SKM-1 (cell line): ENCODE measurements at regions not wholly inside any gene's neighbourhood (a gene's known extent, or its start where the extent isn't known, plus 50 kb on each side); places are given as distances from the start of the nearest gene placed in this dataset.

Experiments used
- DNase-seq: peaks from one replicate; lab custom pipeline; 2025; ENCODE audit not compliant: unreplicated experiment; lab: John Stamatoyannopoulos, UW

DNA sequence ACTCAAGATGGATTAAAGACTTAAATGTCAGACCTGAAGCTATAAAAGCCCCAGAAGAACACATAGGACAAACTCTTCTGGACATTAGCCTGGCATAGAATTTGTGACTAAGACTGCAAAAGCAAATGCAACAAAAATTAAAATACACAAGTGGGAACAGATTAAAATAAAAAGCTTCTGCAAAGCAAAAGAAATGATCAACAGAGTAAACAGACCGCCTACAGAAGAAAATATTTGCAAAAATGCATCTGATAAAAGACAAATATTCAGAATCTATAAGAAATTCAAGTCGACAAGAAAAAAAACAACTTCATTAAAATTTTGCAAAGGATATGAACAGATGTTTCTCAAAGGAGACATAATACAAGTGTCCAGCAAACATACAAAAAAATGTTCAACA, 537.8 kb downstream of the SLITRK1 start:
- no peak for DNase-seq

DNA sequence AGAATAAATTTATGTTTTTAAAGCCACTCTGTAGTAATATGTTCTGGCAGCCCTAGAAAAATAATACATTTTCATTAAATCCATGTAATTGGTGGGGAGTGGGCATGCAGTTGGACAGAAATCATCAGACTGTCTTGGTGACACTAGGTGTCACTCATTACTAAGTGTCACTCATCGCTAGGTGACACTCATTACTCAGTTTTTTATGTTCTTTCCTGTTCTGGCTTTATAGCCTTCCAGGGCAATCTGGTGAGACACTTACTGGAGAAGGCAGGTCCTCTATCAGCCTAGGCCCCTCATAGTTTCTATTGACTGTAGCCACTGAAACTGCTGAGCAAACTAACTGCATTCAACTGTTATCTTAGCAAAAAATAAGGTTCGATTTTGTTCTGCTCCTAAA, 542.1 kb downstream of the SLITRK1 start:
- no peak for DNase-seq

DNA sequence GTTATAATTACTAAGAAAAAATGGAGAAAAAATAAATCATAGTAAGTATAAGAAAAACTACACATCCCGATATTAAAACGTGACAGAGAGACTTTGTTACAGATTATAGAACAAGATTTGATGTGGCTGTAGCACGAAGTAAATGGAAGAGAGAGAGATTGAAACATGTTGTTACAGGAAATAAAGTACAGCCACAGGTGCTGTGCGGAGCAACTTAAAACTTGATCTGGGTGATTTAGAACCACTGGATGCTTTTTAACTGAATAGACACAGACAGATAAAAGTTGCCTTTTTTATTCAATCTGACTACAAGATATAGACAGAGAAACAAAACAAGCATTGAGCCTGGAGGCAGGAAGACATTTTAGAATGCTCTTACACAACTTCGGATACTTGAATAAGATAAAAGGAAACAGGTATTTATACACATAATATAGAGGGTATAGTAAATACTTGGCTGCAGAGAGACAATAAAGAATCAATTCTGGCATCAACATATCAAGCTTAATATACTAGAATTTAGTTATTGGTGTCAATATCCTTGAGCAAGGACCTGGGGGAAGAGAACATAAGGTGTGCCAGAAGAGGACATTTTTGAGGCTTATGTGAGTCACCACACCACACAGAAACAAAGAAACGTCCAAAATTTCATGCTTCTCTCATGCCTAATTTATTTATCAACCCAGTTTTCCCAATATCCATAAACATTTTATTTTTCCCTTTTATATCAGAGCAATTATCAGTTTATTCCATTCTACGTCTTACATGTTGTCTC, 548.5 kb downstream of the SLITRK1 start:
- DNase-seq: no peak

DNA sequence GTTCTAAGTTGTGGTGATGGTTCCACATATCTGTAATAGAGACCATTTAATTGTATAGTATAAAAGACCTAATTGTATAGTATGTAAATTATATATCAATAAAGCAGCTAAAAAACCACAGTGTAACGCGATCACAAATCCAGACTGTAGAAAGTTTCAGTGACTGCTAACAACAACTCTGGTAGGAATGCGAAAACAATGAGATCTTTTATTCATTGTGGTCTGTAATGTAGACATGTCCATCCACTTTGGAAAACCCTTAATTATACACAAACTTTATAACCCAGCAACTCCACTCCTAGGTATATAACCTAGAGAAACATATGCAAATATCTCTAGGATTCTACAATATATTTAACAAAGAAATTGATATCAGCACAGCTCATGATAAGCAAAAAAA, 549.5 kb downstream of the SLITRK1 start:
- DNase-seq: no peak

DNA sequence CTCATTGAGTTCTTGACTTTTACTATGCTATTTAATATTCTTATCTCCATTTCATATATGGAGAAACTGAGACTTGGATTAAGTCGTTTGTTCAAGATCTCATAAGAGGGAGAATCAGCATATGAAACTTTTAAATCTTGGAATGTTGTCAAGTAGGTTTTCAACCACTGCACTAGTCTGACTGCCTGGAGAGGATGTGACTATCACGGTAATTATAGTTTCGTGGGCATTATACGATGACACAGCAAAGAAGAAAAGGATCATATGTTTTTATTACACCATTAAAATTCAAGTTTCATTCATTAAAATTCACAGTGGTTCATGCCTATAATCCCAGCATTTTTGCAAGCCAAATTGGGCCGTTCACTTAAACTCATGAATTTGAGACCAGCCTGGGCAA, 555.2 kb downstream of the SLITRK1 start:
- DNase-seq: no peak

DNA sequence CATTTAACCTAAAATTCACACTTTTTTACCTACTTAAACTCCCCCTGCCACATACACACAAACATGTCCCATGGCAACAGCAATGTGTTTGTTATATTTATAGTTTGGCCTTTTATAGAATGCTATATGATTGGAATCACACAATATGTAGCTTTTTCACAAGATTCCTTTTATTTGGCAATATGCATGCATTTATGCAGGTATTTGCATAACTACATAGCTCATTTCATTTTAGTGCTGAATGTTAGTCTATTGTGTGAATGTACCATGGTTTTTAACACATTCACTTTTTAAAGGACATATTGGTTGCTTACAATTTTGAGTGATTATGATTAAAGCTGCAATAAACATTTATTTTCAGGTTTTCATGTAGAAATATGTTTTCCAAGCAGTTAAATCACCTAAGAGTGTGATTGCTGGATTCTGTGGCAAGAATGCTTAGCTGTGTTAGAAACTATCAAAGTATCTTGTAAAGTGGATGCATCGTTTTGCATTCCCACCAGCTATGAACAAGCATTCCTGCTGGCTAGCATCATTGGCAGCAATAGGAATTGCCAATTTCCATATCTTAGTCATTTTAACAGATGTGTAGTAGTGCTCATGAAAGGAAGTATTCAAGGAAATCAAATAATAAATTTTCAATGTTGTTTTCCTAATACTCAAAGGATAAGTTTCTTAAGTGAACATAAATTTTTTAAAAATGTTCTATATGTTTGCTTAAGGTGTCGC, 557.0 kb downstream of the SLITRK1 start:
- no peak for DNase-seq

DNA sequence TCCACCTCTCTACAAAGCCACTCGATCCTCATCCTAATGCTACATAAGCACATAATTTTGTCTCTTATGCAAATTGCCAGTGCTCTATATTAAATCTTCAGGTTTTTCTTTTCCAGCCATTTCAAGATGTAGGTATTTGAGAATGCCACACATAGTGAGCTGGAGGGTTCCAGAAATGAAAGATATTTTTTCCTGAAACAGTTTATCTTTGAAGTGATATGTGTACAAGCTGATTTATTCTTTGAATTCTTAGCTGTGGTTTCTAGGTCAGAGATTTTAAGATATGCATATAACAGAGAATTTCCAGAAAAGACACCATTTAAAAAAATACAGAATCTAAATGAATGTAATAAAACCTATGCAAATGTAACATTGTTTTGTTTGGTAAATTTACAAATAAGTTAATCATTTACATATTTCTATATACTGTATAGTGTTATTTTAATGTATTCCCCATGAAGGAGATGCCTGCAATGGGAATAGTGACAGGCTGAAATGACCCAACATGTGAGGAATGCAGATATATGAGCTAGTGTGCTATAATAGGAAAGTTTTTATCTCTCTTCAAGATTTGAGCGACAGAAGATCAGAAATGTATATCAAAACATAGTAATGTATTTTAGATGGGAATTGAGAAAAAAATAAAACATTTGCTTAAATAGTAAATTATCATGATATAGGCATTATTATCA, 570.2 kb downstream of the SLITRK1 start:
- no peak for DNase-seq

DNA sequence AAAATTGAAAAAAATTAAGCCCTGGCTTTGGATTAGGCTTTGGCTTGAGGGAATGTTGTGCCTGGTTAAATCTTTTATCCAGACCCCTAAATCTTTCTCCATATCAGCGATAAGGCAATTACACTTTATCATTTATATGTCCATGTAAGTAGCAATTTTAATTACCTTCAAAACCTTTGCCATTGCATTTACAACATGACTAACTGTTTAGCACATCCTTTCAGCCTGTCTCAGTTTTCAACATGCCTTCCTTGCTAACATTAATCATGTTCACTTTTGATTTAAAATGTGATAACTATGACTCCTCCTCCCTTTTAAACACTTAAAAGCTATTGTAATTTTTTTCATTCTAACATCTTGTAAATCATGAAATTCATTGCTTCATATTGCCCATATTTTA, 583.7 kb downstream of the SLITRK1 start:
- no peak for DNase-seq

DNA sequence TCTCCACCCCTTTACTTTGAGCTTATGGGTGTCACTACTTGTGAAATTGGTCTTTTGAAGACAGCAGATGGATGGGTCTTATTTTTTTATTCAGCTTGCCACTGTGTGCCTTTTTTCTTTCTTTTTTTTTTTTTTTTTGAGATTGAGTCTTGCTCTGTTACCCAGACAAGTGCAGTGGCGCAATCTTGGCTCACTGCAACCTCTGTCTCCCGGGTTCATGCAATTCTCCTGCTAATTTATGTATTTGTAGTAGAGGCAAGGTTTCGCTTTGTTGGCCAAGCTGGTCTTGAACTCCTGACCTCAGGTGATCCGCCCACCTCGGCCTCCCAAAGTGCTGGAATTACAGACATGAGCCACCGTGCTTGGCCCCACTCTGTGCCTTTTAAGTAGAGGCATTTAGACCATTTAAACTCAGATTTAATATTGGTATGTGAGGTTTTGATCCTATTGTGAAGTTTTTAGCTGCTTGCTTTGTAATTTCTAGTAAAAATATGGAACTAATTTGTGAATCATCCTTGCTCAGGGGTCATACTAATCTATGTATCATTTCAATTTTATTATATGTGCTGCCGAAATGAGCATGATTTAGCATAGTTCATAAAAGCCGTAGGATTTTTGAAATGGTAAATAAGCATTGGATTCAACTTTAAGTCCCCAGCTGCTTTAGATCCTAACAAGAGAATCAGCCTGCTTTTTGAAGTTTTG, 584.5 kb downstream of the SLITRK1 start:
- DNase-seq: no peak

DNA sequence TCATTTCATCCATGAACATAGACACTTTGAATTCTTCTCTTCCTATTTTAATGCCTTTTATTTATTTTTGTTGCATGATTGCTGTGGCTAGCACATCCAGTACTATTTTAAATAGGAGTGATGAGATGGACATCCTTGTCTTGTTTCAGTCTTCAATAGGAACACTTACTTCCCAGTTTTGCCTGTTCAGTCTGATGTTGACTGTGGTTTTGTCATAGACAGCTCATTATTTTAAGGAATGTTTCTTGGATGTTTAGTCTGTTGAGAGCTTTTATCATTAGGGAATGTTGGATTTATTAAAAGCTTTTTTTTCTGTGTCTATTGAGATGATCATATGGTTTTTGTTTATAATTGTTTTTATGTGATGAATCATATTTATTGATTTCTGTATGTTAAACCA, 586.6 kb downstream of the SLITRK1 start:
- DNase-seq: no peak

DNA sequence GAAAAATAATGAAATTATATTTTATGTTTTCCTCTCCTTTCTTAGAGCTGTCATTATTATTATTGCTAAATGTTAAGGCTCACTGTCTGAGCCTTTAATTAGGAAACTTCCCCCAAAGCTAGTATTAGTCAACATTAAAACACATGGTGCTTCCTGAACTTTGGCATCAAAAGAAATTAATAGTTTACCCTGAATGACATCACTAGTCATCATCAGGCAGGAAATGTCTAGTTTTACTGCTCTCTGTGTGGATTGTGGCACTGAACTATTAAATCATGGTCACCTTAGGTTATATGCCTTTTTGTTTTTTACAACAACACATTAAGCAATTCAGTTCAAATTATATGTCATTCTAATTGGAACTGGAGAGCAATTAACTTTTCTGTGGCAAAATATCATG, 595.5 kb downstream of the SLITRK1 start:
- DNase-seq: no peak

DNA sequence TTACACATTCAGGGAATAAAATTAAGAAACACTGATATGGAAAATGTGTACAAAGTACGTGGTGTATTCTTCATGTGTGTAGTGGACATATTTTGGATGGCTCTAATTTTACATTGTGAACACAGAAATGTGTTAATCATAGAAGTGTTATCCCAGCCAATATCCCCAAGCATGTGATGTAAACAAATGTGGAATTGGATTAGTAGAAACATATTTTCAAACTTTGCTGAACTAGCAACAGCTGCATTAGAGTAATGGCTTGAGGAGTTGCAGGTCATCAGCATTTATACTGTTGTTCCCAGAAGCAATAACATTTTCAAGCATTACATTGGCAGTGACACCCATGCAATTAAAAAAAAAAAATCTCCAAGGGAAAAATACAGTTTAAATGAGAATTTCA, 600.6 kb downstream of the SLITRK1 start:
- no peak for DNase-seq

DNA sequence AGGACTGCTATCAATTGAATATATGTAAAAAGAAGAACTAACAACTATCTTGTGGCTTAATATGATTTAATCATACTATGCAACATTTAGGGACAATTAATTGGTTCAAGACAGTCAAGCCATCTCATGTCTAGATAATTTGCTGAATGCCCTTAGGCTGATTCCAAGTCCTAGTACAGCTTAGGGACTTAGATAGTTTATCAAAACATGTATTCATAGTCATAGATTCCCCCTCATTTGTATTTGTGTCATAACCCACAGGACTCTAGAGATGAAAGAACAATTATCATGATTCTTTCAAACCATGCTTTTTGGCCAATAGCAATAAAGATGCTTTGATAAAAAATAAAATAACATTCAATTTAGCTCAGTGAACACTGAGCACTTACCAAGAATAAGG, 607.6 kb downstream of the SLITRK1 start:
- DNase-seq: no peak

DNA sequence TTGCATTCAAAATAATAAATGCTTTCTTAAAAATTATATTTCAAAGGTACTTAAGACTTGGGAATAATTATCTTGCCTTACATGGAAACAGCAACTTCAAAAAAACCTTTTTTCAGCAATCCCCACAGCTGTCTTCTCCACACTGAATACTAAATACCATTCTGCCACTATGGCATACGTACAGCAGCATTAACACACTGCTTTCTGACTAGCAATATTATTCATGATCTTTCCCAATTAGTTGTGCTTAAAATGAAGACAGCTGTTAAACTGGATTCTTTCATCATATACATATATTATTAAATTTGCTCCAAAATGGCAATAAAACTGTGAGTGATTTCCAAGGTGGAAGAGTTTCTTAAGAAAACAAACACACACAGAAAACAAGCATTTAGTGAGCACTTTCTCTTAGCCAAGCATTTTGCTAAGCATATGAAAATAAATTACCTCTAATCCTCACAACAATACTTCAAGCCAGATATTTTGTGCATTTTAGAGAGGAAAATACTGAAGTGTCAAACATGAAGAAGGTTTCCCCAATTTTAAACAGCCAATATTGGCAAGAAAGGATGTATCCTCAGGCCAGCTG, 609.5 kb downstream of the SLITRK1 start:
- DNase-seq: no peak

DNA sequence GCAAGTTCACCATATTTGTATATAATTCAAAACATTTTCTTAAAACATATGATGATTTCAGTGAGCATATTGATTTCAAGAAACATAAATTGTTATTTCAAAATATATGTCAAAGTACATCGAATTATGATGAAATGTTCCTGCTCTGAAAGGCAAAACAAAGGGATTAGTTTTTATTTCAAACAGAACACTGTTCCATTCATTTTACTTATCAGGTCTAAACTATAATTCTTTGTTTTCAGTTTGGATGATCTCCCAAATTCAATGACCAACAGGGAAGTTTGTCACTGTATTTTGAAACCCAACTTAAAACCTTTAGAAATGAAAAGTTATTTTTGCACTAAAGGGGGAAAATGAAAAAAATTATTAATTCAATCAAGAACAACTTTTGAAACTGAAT, 610.2 kb downstream of the SLITRK1 start:
- DNase-seq: no peak

DNA sequence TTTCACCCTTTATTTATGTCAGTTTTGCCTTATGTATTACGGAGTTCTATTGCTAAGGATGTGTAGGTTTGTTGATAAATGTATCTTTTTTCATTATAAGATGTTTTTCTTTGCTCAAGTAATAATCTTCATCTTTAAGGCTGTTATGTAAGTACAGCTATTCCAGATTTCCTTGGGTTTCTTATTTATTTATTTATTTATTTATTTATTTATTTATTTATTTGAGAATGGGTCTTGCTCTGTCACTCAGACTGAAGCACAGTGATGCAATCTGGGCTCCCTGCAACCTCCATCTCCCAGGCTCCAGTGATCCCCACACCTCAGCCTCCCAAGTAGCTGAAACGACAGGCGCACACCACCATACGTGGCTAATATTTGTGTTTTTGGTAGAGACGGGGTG, 617.0 kb downstream of the SLITRK1 start:
- DNase-seq: no peak

DNA sequence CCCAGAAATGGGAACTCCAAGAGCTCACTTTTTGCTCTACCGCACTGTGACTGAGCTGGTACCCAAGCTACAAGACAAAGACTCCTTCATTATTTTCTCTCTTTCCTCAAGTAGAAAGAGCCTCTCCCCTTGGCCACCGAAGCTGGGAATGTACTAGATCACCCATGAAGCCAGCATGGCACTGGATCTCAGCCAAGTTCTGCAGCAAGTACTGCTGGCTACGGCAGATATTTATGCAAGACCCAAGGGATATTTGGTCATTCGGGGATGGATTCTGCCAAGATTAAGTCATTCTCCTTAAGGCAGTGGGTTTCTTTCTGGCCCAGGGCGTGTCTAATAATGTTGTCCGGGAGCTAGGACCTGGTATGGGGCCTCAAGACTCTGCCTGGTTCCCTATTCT, 633.5 kb downstream of the SLITRK1 start:
- no peak for DNase-seq

DNA sequence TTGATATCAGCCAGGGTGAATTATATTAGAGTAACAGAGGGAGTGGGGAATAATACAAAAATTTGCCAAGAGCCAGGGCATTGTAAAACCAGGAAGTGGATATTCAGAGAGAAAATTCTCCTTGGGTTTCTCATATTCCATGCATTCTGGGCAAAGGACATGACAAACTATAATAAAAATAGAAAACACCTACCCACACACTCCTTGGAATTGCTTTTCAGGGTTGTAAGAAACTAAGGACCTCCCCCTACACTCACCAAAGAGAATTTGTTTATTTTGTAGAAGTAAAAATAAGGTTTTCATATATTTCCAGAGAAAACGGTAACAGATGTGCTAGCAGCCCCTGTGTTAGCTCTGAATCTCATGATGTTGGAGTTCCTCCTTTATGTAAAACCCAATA, 649.6 kb downstream of the SLITRK1 start:
- DNase-seq: no peak

DNA sequence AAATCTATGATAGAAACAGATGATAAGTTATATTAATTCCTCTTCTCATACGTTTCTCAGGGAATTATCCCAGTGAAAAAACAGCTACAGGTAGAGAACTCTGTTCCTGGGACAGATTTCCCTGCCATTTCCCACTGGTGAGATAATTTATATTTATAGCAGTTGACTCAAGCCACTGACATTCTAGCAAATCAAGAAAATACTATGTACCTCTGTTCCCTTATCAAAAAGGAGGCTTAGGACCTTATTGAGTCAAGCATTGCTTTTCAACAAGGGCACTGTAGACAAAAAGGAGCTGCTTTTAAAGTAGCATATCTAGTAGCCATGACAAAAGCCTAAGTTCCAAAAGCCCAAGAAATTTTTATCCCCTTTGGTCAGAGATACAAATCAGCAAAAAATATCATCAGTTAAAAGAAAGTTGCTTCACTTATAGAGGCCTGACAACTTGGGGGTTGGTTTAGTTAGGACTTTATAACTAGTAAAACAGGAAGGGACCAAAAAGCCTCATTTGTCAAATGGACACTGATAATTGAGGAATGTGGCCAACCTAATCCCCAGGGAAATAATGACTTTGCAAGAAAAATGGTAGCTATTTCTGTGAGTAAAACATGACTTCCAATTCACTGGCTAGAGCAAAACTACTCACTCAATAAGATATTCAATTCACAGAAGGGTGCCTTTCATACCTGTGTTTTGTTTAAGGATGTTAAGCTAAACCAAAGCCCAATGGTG, 652.5 kb downstream of the SLITRK1 start:
- DNase-seq: no peak

DNA sequence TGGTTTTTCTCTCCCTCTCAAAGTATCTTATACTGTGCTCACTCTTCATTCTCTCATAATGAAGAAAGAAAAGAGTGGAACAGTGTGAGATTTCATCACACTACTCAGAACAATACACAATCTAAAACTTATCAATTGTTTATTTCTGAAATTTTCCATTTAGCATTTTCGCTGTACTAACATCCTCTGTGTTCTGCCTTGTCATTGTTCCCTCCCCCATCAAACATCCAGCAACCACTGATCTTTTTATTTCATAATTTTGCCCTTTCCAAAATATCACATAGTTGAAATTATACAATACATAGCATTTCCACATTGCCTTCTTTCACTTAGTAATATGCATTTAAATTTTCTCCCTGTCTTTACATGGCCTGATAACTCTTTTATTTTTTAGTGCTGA, 658.7 kb downstream of the SLITRK1 start:
- no peak for DNase-seq
